ENCODE measurements at regions not wholly inside any gene's neighbourhood (a gene's known extent, or its start where the extent isn't known, plus 50 kb on each side); places are given as distances from the start of the nearest gene placed in this dataset.

- TF ChIP-seq PHF8 (IDR thresholded peaks at IDR 0.05; ENCODE audit: borderline replicate concordance, low read length) (no peak), CAMTA2 (CRISPR knock-in tag; conservative IDR thresholded peaks at IDR 0.05) (no peak), SPI1 (IDR thresholded peaks at IDR 0.05; ENCODE audit: borderline replicate concordance, low read depth, low read length) (no peak), ILF3 (IDR thresholded peaks at IDR 0.05; ENCODE audit: borderline replicate concordance) (no peak), GABPB2 (CRISPR knock-in tag; conservative IDR thresholded peaks at IDR 0.05) (no peak), SRSF9 (IDR thresholded peaks at IDR 0.05; ENCODE audit: borderline replicate concordance, low read depth, low read length) (no peak), NR0B1 (IDR thresholded peaks at IDR 0.05; ENCODE audit: partially characterized antibody) (no peak), PTRF (tag; IDR thresholded peaks at IDR 0.05) (no peak), ZNF695 (CRISPR knock-in tag; IDR thresholded peaks at IDR 0.05) (no peak), MXD1 (CRISPR knock-in tag; IDR thresholded peaks at IDR 0.05; ENCODE audit: borderline replicate concordance, poor library complexity, severe bottlenecking) (no peak), LARP7 (IDR thresholded peaks at IDR 0.05) (no peak), POU5F1 (IDR thresholded peaks at IDR 0.05; ENCODE audit: borderline replicate concordance, low read depth, low read length, partially characterized antibody) (no peak), GTF2E2 (tag; IDR thresholded peaks at IDR 0.05) (no peak), SAFB (IDR thresholded peaks at IDR 0.05; ENCODE audit: borderline replicate concordance, low read depth, low read length) (no peak), ZNF586 (CRISPR knock-in tag; conservative IDR thresholded peaks at IDR 0.05) (no peak), RAD21 (CRISPR knock-in tag; conservative IDR thresholded peaks at IDR 0.05 in 1 of 2, IDR thresholded peaks at IDR 0.05 in 1 of 2) (no peak; a peak in 2 of 4 replicates), ZNF23 (CRISPR knock-in tag; IDR thresholded peaks at IDR 0.05) (no peak), MCM2 (IDR thresholded peaks at IDR 0.05; ENCODE audit: low read depth) (no peak), ZBED1 (IDR thresholded peaks at IDR 0.05) (no peak), TSC22D4 (tag; IDR thresholded peaks at IDR 0.05) (no peak), KAT8 (IDR thresholded peaks at IDR 0.05; ENCODE audit: low read depth) (no peak), MTA2 (IDR thresholded peaks at IDR 0.05; ENCODE audit: low read depth) (peak; percentile 83), ARID3B (CRISPR knock-in tag; IDR thresholded peaks at IDR 0.05; ENCODE audit: borderline replicate concordance) (no peak), TCFL5 (CRISPR knock-in tag; conservative IDR thresholded peaks at IDR 0.05) (no peak), ZNF384 (IDR thresholded peaks at IDR 0.05; ENCODE audit: low read depth, low read length) (peak; percentile 83), ZNF282 (CRISPR knock-in tag; IDR thresholded peaks at IDR 0.05) (no peak), KLF16 (IDR thresholded peaks at IDR 0.05) (peak; percentile 72; the same call in 1 of the 2 replicates), TAF9B (IDR thresholded peaks at IDR 0.05; ENCODE audit: partially characterized antibody) (no peak), MAFF (IDR thresholded peaks at IDR 0.05; ENCODE audit: low read length) (no peak), RBFOX2 (IDR thresholded peaks at IDR 0.05; ENCODE audit: low read depth, low read length) (no peak), ETV1 (tag; conservative IDR thresholded peaks at IDR 0.05; ENCODE audit: low read depth) (no peak)
These were observed 368.5 kb downstream of the ZEB2 start (continued) for GRCh38 chr2:144151405-144151804.
